GM12878 (cell line): ENCODE measurements at regions not wholly inside any gene's neighbourhood (a gene's known extent, or its start where the extent isn't known, plus 50 kb on each side); places are given as distances from the start of the nearest gene placed in this dataset.

ENCODE experiments used
- ATAC-seq: fragments of 200-7000 bp; cut with Tn5 transposase; 3 replicates; pipeline ENCODE4 v1.9.1; 2020; ENCODE audit warnings: mild to moderate bottlenecking, moderate library complexity
- BruUV-seq: library from RNA; stranded (reverse); fragments of 400-500 nt; replicated peaks from 2 replicates; lab custom pipeline; 2021; lab: Mats Ljungman, UMichigan
- CTCF ChIA-PET: fragments of 300-600 bp; sonication (Branson Sonifier 250); formaldehyde crosslinking; extraction: SDS; loops from one replicate; lab custom pipeline; 2021; ENCODE audit warnings: inconsistent platforms; lab: Yijun Ruan, JAX
- POLR2A ChIA-PET: fragments of 350-600 bp; formaldehyde crosslinking; extraction: SDS; loops from one replicate; lab custom pipeline; 2021; ENCODE audit warnings: inconsistent platforms; lab: Charles Lee
- RAD21 ChIA-PET: fragments of 300-600 bp; sonication (Branson Sonifier 250); formaldehyde crosslinking; loops from one replicate; lab custom pipeline; 2023; ENCODE audit warnings: antibody characterized with exemption; ENCODE audit not compliant: unreplicated experiment; lab: Charles Lee
- SMC1A ChIA-PET: fragments of 300-600 bp; sonication (Branson Sonifier 250); formaldehyde crosslinking; loops from one replicate; lab custom pipeline; 2023; ENCODE audit not compliant: unreplicated experiment, uncharacterized antibody; lab: Charles Lee
- DNase-seq: peaks from one replicate; pipeline ENCODE4 v3.0.0-alpha.2; 2011; ENCODE audit warnings: low read depth, low spot score
- FAIRE-seq: peaks from 3 replicates; lab custom pipeline; 2011; peaks lifted over from hg19 to GRCh38; lab: Jason Lieb, UNC
- H2AFZ ChIP-seq: 2 replicates; pipeline ENCODE4 v1.6.0; 2011; ENCODE audit warnings: low read depth, low read length, control low read depth; ENCODE audit not compliant: control insufficient read depth
- H3K27ac ChIP-seq: 2 replicates; pipeline ENCODE4 v1.5.1; 2011; ENCODE audit warnings: control low read depth; ENCODE audit not compliant: control insufficient read depth, insufficient read depth
- H3K27me3 ChIP-seq, 2 experiments: replicated peaks in 1 of 2; 2 replicates each; pipeline versions ENCODE4 v1.6.0 to v1.6.1; 2011; ENCODE audit warnings: low read length in 1 of 2; ENCODE audit not compliant: control insufficient read depth in 2 of 2, insufficient read depth in 2 of 2
- H3K36me3 ChIP-seq, 2 experiments: 2 replicates each; pipeline ENCODE4 v1.5.1; 2011; ENCODE audit warnings: low read length in 1 of 2; ENCODE audit not compliant: control insufficient read depth in 2 of 2, insufficient read depth in 2 of 2
- H3K4me1 ChIP-seq: 2 replicates; pipeline ENCODE4 v1.6.1; 2011; ENCODE audit warnings: mild to moderate bottlenecking, low read length, moderate library complexity, mixed read lengths; ENCODE audit not compliant: control insufficient read depth, insufficient read depth
- H3K4me2 ChIP-seq: 2 replicates; pipeline ENCODE4 v1.6.0; 2011; ENCODE audit warnings: control low read depth; ENCODE audit not compliant: control insufficient read depth, insufficient read depth
- H3K4me3 ChIP-seq: fragments of 200-600 bp; sonication (generic); 2 replicates; pipeline ENCODE4 v1.5.1; 2016
- H3K79me2 ChIP-seq: 2 replicates; pipeline ENCODE4 v1.6.0; 2011; ENCODE audit warnings: low read length; ENCODE audit not compliant: control insufficient read depth, insufficient read depth
- H3K9ac ChIP-seq: 2 replicates; pipeline ENCODE4 v1.8.0; 2011; ENCODE audit warnings: low read length, control low read depth, mixed read lengths; ENCODE audit not compliant: control insufficient read depth, insufficient read depth
- H3K9me3 ChIP-seq: replicated peaks from 3 replicates; pipeline ENCODE4 v1.5.1; 2011; ENCODE audit warnings: mild to moderate bottlenecking, low read length; ENCODE audit not compliant: control insufficient read depth, insufficient read depth
- H4K20me1 ChIP-seq: 2 replicates; pipeline ENCODE4 v1.6.0; 2011; ENCODE audit not compliant: control insufficient read depth, insufficient read depth
- CREM ChIP-seq: IDR thresholded peaks from 2 replicates; pipeline ENCODE4 v1.6.1; 2014; ENCODE audit warnings: antibody characterized with exemption, low read depth
- EED ChIP-seq: sonication (generic); IDR thresholded peaks from 2 replicates; pipeline ENCODE4 v1.6.1; 2016; ENCODE audit warnings: antibody characterized with exemption, low read depth
- FOS ChIP-seq: IDR thresholded peaks from 3 replicates; pipeline ENCODE4 v1.6.1; 2011; ENCODE audit warnings: borderline replicate concordance; ENCODE audit not compliant: insufficient read length; ENCODE audit errors: extremely low read depth
- KAT2A ChIP-seq: conservative IDR thresholded peaks from 2 replicates; pipeline ENCODE4 v1.6.1; 2011; ENCODE audit warnings: low read depth, low read length; ENCODE audit not compliant: control insufficient read depth
- PBX3 ChIP-seq: IDR thresholded peaks from 2 replicates; pipeline ENCODE4 v1.6.1; 2011; ENCODE audit warnings: mild to moderate bottlenecking, low read depth, low read length, moderate library complexity; ENCODE audit not compliant: insufficient replicate concordance
- SMARCA5 ChIP-seq: fragments of 450-650 bp; IDR thresholded peaks from 2 replicates; pipeline ENCODE4 v1.6.1; 2017; ENCODE audit warnings: mild to moderate bottlenecking
- SREBF2 ChIP-seq: IDR thresholded peaks from 2 replicates; pipeline ENCODE4 v1.6.1; 2012; ENCODE audit warnings: mild to moderate bottlenecking, low read length
- TAF1 ChIP-seq: IDR thresholded peaks from 2 replicates; pipeline ENCODE4 v1.6.1; 2011; ENCODE audit warnings: mild to moderate bottlenecking, low read depth, low read length, borderline replicate concordance
- ZSCAN29 ChIP-seq: fragments of 450-650 bp; IDR thresholded peaks from 2 replicates; pipeline ENCODE4 v1.6.1; 2017; ENCODE audit warnings: mild to moderate bottlenecking, moderate library complexity
- WGBS: methylation state at CpG from one replicate; pipeline ENCODE4 v1.1.6; 2016; ENCODE audit warnings: low lambda C conversion rate; ENCODE audit not compliant: insufficient replicate concordance, insufficient coverage; ENCODE audit errors: missing lambda C conversion rate; 5-methylcytosine and 5-hydroxymethylcytosine counted together
- in situ Hi-C: fragments of 300-500 bp; cut with MboI; formaldehyde crosslinking; loops from 9 replicates; pipeline ENCODE4 v1.14.3; 2018; ENCODE audit warnings: mixed read lengths
- intact Hi-C: fragments of 100-400 bp; cut with micrococcal nuclease; formaldehyde crosslinking; loops from one replicate; pipeline ENCODE4 v1.14.2; 2022; ENCODE audit not compliant: unreplicated experiment
- TF ChIP-seq, protein P1 (sequence below): IDR thresholded peaks from 2 replicates; pipeline ENCODE4 v1.6.1; 2012; ENCODE audit warnings: low read depth, low read length, improper control_type of control experiment
- TF ChIP-seq, protein P2 (sequence below): fragments of 450-650 bp; IDR thresholded peaks from 2 replicates; pipeline ENCODE4 v1.6.1; 2017; ENCODE audit warnings: mild to moderate bottlenecking

DNA sequence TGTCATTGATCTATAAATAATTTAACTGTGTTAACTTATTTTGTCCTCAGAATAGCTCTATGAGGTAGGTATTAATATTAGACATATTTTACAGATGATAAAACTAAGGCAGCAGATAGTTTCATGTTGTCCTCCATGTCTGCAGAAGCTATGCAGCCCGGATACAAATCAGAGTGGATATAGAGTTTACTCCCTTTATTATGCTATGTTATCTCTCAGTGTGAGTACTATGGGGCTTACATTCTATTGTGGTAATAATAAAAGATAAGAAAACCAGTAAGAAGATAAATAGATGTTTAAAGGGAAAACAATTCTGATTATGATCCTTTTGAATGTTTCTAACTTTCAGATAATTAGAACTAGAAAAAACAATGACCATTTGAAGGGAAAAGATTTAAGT lies 979.8 kb upstream of the CITED2 start:
- Histone ChIP-seq H3K4me2 (no peak overlapping the region), H3K27me3 (no peaks in the 10 kb centered on the region), H3K4me1 (no peaks in the 10 kb centered on the region), H3K9me3 (no peaks in the 10 kb centered on the region), H3K9ac (no peak overlapping the region), H3K27ac (no peak overlapping the region), H3K79me2 (no peaks in the 10 kb centered on the region), H3K36me3 (no peaks in the 10 kb centered on the region), H3K4me3 (no peak overlapping the region), H4K20me1 (no peaks in the 10 kb centered on the region), H2AFZ (no peak overlapping the region)
- 33% methylated on average over 1 of the region's 1 CpG for WGBS
- CTCF ChIA-PET, result no interaction called here
- TF ChIP-seq SMARCA5, result no peak
- TF ChIP-seq, protein P1, sequence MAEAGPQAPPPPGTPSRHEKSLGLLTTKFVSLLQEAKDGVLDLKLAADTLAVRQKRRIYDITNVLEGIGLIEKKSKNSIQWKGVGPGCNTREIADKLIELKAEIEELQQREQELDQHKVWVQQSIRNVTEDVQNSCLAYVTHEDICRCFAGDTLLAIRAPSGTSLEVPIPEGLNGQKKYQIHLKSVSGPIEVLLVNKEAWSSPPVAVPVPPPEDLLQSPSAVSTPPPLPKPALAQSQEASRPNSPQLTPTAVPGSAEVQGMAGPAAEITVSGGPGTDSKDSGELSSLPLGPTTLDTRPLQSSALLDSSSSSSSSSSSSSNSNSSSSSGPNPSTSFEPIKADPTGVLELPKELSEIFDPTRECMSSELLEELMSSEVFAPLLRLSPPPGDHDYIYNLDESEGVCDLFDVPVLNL, result no peak
- TF ChIP-seq, protein P2, sequence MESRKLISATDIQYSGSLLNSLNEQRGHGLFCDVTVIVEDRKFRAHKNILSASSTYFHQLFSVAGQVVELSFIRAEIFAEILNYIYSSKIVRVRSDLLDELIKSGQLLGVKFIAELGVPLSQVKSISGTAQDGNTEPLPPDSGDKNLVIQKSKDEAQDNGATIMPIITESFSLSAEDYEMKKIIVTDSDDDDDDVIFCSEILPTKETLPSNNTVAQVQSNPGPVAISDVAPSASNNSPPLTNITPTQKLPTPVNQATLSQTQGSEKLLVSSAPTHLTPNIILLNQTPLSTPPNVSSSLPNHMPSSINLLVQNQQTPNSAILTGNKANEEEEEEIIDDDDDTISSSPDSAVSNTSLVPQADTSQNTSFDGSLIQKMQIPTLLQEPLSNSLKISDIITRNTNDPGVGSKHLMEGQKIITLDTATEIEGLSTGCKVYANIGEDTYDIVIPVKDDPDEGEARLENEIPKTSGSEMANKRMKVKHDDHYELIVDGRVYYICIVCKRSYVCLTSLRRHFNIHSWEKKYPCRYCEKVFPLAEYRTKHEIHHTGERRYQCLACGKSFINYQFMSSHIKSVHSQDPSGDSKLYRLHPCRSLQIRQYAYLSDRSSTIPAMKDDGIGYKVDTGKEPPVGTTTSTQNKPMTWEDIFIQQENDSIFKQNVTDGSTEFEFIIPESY, result no peak
- no peak for TF ChIP-seq KAT2A
- TF ChIP-seq TAF1, result no peak
- no peak for TF ChIP-seq FOS
- TF ChIP-seq SREBF2, result no peak
- no peak for TF ChIP-seq ZSCAN29
- TF ChIP-seq CREM, result no peak
- no peak for TF ChIP-seq EED
- TF ChIP-seq PBX3, result no peak
- BruUV-seq, result no TSS peak
- in situ Hi-C loops, result no loop called here
- POLR2A ChIA-PET, result no interaction called here
- ATAC-seq, result no peak
- RAD21 ChIA-PET, result no interaction called here
- no peak for DNase-seq
- intact Hi-C loops, result no loop called here
- SMC1A ChIA-PET, result interaction anchor here (1.5 kb wide), 1 partner anchor 10 kb away, joined by 3 read pairs; no protein-coding TSS in a partner anchor
- FAIRE-seq, result no peak
